ENCODE measurements at regions not wholly inside any gene's neighbourhood (a gene's known extent, or its start where the extent isn't known, plus 50 kb on each side); places are given as distances from the start of the nearest gene placed in this dataset.

DNA sequence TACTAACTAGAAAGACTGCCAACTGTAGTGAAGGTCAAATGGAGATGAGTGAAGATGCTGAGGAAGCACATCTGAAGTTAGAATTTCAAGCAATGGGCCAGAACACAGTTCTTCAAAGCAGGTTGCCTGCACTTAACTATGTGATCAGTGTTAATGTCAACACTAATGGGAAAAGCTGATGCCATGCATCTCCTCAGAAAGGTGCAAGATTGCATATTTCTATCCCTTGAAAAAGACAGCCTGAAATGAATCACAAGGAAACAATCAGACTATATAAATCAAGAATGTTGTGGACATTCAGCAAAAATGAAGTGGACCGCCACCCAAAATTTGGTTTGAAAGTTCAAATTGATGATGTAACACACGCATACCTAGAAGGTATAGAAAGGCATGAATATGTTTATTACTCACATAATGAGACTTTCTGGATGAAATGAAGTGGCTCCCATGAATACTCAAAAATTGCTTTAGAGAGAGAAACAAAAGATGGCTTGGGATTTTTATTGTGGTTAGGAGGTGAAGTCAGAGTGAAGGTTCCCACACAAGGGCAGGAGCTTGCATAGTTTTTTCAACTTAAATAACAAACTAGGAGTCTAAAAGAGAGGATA lies 522.4 kb downstream of the KCTD12 start:
- DNase-seq (ENCODE audit: low read depth, low spot score), result no peak

DNA sequence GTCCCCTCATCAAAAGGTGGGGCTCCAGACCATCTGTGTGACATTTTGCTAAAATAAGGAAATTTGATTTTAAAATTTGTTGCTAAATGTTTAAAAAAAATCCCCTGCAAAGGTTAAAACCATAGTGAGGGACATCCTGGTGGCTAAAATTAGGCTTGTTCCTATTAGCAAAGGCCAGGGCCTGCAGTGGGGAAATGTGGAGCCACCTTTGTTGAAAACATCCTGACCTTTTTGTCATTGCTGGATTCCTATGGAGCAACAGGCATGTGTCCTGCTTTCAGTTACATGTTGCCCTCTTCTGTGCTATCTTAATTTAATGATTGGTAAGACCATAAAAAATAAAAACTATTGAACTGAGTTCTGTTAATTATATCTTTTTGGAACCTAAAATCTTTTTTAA lies 524.3 kb downstream of the KCTD12 start:
- DNase-seq (ENCODE audit: low read depth, low spot score), result no peak

DNA sequence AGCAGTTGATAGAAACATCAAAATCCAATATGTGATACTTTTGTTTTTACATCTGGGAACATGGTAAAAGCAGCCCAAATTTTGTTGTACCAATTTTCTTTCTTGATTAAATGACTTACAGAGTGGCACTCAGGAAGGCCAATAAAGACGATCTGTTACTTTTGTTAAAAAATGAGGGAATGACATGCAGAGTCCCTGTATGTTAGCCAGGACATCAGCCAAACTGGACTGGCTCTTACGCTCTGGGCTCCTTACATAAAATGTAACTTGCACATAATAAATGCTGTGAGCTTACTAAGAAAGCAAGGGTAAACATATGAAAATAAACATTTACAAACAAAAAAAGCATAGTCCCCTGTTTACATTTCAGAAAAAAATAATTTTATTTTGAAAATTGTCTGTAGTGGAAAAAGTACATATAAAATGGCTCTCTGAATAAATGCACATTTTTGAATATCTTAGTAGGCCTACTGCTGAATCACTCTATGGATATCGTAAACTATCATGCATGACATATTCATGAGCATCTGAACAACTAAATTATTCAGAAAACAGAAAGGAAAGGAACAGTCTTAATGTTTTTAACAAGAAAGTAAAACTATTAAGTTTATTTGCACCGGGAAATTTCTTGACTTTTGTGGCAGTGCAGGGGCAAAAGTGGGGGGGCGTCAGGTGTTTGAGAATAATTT lies 534.5 kb downstream of the KCTD12 start:
- DNase-seq (ENCODE audit: low read depth, low spot score), result no peak

- DNase-seq (ENCODE audit: low read depth, low spot score), result peak; percentile 16
Observed at GRCh38 chr13:76350399-76350798, 535.8 kb downstream of the KCTD12 start.

DNA sequence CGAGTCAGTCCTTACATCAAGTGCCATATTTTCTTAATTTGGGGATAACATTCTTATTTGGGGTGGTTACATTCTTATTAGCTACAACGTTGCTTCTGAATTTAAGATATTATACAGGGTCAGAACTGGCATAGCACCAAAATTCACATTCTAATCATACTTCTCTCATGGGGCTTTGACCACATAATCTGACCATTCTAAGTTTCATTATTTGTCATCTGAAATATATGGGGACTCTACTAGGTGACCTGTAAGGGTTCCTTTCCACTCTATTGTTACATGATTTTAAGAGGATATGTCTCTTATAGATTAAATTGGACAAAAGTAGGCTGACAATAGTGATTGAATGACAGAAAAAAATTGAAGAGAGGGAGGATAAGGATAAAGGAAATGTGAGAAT lies 536.5 kb downstream of the KCTD12 start:
- DNase-seq (ENCODE audit: low read depth, low spot score), result peak; percentile 38

DNA sequence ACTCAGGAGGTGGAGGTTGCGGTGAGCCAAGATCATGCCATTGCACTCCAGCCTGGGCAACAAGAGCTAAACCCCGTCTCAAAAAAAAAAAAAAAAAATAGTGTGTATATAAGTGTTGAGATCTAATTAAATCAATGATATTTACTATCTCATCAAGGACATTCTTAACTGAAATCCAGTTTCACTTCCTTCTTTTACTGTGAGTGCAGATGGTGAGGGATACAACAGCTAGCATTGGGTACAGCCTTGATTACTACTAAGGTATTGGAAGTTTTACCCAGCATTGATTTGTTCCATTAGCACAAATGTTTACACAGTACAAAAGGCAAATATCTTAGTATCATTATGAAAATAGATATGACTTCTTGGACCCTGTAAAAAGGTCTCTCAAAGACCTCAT lies 546.6 kb downstream of the KCTD12 start:
- no peak for DNase-seq (ENCODE audit: low read depth, low spot score)

DNA sequence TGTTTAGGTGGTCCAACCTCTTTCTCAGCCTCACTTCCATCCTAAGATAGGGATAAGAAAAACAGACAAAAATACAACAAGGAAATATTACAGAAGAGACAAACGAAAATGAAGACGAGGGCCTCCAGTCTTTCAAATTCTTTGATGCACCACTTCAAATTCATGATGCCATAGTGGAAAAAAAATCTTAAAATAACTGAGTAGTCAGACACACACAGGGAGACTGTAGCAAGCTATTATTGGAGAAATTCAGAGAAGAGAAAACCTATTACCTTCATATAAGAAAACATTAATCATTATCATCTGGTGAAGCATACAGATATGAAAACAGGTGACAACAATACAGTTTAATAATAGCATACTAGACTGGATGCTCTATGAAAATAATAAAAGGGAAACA lies 548.2 kb downstream of the KCTD12 start:
- no peak for DNase-seq (ENCODE audit: low read depth, low spot score)

GRCh38 chr13:76336889-76337844 lies 549.0 kb downstream of the KCTD12 start:
- no peak for DNase-seq (ENCODE audit: low read depth, low spot score)

GRCh38 chr13:76335463-76335862 lies 550.7 kb downstream of the KCTD12 start:
- DNase-seq (ENCODE audit: low read depth, low spot score), result no peak

DNA sequence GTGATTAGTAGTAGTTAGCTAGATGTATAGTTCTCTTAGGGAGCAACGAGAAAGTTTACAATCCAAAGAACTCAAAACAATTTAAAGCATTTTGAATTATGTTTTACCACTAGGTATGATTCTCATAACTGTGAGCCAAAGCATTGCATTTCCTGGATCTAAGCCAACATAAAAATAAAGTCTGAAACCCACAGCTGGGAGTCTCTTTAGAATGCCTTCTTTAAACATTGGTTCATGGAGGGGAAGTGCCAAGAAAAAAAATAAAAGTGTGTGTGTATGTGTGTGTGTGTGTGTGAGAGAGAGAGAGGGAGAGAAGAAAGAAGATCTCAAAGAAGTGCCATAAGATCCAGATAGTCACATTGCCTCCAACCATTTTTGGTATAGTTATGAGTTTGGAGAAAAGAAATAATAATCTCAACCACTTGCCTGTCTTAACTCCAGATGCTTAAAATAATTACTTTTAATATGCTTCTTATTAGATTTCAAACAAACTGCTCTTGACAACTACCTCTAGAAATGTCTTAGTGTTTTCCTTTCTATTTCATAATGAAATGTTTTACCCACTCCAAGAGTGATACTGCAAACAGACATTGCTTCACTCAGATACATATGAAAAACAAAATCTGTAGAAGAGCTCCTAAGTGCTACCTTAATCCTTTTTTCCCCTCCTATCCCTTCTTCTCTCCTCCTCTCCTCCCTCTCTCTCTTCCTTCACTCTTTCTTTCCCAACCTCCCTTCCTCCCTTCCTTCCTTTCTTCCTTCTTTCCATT lies 554.1 kb downstream of the KCTD12 start:
- peak; percentile 14 for DNase-seq (ENCODE audit: low read depth, low spot score)

- DNase-seq (ENCODE audit: low read depth, low spot score), result no peak
Observed at GRCh38 chr13:76330761-76331160, 555.4 kb downstream of the KCTD12 start.

GRCh38 chr13:76329866-76330580 lies 556.2 kb downstream of the KCTD12 start:
- no peak for DNase-seq (ENCODE audit: low read depth, low spot score)

DNA sequence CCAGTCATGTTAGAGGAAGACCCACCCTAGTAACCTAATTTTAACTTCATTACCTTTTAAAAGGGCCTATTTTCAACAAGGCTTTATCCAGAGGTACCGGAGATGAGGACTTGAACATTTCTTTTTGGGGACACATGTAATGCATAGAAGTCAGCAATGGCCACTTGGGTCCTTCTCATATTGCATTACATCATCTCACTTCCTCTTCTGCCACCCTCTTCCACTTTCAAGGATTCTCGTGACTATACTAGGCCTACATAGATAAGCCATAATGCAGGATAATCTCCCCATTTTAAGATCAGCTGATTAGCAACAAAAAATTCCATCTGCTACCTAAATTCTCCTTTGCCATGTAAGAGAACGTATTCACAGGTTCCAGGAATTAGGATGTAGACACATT lies 557.2 kb downstream of the KCTD12 start:
- no peak for DNase-seq (ENCODE audit: low read depth, low spot score)

GRCh38 chr13:76326343-76326742 lies 559.9 kb downstream of the KCTD12 start:
- DNase-seq (ENCODE audit: low read depth, low spot score), result no peak

DNA sequence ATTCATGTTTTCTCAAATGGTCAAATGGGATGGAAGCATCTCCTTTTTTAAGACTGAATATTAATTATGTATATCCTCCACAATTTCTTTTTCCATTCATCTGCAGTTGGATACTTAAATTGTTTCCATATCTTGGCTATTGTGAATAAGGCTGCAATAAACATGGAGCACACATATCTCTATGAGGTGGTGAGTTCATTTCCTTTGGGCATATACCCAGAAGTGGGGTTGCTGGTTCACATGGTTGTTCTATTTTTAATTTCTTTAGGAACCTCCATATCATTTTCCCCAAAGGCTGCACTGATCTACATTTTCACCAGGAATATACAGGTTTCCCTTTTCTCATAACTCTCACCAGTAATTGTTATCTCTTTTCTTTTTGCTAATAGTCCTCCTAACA lies 566.3 kb downstream of the KCTD12 start:
- DNase-seq (ENCODE audit: low read depth, low spot score), result no peak

DNA sequence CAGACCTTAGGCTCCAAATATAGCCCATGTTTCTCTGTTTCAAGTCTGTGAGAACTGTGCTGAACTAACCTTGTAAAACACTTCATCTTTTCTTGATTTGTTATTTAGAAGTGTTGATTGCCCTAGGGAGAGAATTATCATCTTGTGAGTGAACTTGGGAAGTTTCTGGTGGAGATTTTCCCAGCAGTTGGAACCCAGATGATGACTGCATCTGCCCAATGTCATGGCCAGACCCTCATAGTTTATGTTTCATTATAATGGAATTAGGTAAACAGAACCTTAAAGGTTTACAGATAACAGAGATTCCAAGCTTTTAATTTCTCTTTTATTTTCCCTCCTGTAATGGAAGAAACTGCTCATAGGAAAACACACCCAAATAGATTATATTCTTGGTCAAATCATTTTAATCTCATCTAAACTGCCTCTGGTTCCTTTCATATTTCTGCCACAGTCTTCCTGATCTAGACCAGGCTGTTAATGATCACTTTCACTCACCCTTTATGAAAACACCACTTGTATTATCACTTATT lies 569.1 kb downstream of the KCTD12 start:
- no peak for DNase-seq (ENCODE audit: low read depth, low spot score)

GRCh38 chr13:76314495-76314894 lies 571.7 kb downstream of the KCTD12 start:
- DNase-seq (ENCODE audit: low read depth, low spot score), result no peak

DNA sequence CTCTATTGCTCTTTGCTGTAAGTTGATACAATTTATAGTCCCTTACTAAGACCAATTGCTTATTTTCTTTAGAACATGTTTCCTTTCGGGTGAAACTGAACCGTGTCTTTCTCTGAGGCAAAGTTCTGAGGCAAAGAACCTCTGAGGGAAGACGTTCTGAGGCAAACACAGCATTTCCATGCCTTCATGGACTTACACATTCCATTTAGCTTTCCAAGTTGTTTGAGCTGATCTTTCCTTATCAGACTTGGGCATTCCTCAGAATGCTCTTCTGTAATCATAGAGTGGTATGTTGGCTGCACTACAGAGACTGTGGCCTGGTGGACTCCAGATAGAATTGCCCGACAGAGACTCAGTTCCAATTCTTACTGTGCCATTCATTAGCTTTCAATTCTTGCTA lies 579.1 kb downstream of the KCTD12 start:
- DNase-seq (ENCODE audit: low read depth, low spot score), result peak; percentile 55

DNA sequence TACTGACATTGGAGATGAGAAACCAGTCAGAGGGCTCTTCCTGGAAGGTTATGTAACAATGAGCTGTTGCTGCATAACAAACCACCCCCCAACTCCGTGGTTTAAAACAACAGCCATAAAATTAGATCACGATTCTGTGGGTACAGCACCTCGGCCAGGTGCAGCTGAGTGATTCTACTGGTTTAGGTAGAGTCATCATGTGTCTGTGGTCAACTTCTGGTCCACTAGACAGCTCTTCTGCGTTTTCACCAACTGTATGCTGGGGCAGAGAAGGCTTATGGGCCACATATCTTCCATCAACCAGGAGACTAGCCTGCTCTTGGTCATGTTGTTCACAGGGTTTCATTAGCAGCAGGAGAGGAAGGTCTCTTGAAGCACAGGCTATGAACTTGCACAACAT lies 585.5 kb downstream of the KCTD12 start:
- DNase-seq (ENCODE audit: low read depth, low spot score), result no peak

- no peak for DNase-seq (ENCODE audit: low read depth, low spot score)
Observed at GRCh38 chr13:76297331-76297730, 588.9 kb downstream of the KCTD12 start.

DNA sequence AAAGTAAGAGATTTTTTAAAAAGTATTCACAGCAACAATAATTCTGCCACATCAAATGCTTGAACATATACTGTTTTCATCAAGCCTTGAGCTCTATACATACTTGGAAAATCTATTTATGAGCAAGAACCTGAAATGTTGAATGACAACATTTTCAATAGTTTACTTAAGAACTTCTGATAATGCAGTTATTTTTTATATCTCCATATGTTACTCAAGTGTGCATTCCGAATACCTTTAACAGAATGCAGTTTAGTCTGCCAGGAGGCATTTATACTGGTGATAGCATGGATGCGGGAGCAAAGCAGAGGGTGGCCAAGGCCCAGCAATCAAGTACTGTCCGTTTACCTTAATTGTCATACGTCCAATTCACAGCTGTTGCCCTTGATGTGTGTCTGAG lies 589.5 kb downstream of the KCTD12 start:
- DNase-seq (ENCODE audit: low read depth, low spot score), result no peak

Data from astrocyte of the hippocampus (primary cell).